Superior temporal gyrus (tissue), 1 donor: ENCODE measurements at regions not wholly inside any gene's neighbourhood (a gene's known extent, or its start where the extent isn't known, plus 50 kb on each side); places are given as distances from the start of the nearest gene placed in this dataset.
"Not testable (repeated sequence)": the region's sequence is repeated elsewhere in the genome, so short reads cannot be mapped to it uniquely, and the experiment has no call there.

ENCODE experiments used
- DNase-seq: peaks from one replicate; pipeline ENCODE4 v3.0.0-alpha.2; 2016; ENCODE audit errors: extremely low spot score

- not testable (repeated sequence) for DNase-seq
Measured at GRCh38 chr5:34189246-34189645, 146.2 kb upstream of the C1QTNF3 start.

GRCh38 chr5:34189752-34190411 is 146.9 kb upstream of the C1QTNF3 start:
- not testable (repeated sequence) for DNase-seq

GRCh38 chr5:34190466-34190865 is 147.5 kb upstream of the C1QTNF3 start:
- not testable (repeated sequence) for DNase-seq

- DNase-seq: not testable (repeated sequence)
Measured at GRCh38 chr5:34191279-34191744, 148.3 kb upstream of the C1QTNF3 start.

- not testable (repeated sequence) for DNase-seq
Measured at GRCh38 chr5:34192064-34192922, 149.3 kb upstream of the C1QTNF3 start.

- not testable (repeated sequence) for DNase-seq
Measured at GRCh38 chr5:34192923-34193262, 149.9 kb upstream of the C1QTNF3 start.

- not testable (repeated sequence) for DNase-seq
Measured at GRCh38 chr5:34193297-34193696, 150.3 kb upstream of the C1QTNF3 start.

- not testable (repeated sequence) for DNase-seq
Measured at GRCh38 chr5:34193804-34194203, 150.8 kb upstream of the C1QTNF3 start.

GRCh38 chr5:34196091-34196490 is 153.1 kb upstream of the C1QTNF3 start:
- not testable (repeated sequence) for DNase-seq

- not testable (repeated sequence) for DNase-seq
Measured at GRCh38 chr5:34205347-34205746, 162.3 kb upstream of the C1QTNF3 start.

GRCh38 chr5:34217386-34217785 is 174.4 kb upstream of the C1QTNF3 start:
- not testable (repeated sequence) for DNase-seq

- DNase-seq: peak; percentile 8
Measured at GRCh38 chr5:34221329-34222073, 178.5 kb upstream of the C1QTNF3 start.

- DNase-seq: not testable (repeated sequence)
Measured at GRCh38 chr5:34223158-34223557, 180.1 kb upstream of the C1QTNF3 start.

GRCh38 chr5:34230402-34230801 is 187.4 kb upstream of the C1QTNF3 start:
- DNase-seq: not testable (repeated sequence)

GRCh38 chr5:34243802-34244201 is 200.8 kb upstream of the C1QTNF3 start:
- not testable (repeated sequence) for DNase-seq

- not testable (repeated sequence) for DNase-seq
Measured at GRCh38 chr5:34244281-34245031, 201.4 kb upstream of the C1QTNF3 start.

GRCh38 chr5:34245032-34245394 is 202.0 kb upstream of the C1QTNF3 start:
- not testable (repeated sequence) for DNase-seq

- not testable (repeated sequence) for DNase-seq
Measured at GRCh38 chr5:34245813-34246212, 202.8 kb upstream of the C1QTNF3 start.

- not testable (repeated sequence) for DNase-seq
Measured at GRCh38 chr5:34258598-34258997, 215.6 kb upstream of the C1QTNF3 start.

- not testable (repeated sequence) for DNase-seq
Measured at GRCh38 chr5:34261020-34261419, 218.0 kb upstream of the C1QTNF3 start.

- DNase-seq: not testable (repeated sequence)
Measured at GRCh38 chr5:34266151-34266550, 223.1 kb upstream of the C1QTNF3 start.
